GM18507 (cell line): ENCODE measurements at regions not wholly inside any gene's neighbourhood (a gene's known extent, or its start where the extent isn't known, plus 50 kb on each side); places are given as distances from the start of the nearest gene placed in this dataset.
"Not testable (repeated sequence)": the region's sequence is repeated elsewhere in the genome, so short reads cannot be mapped to it uniquely, and the experiment has no call there.

Experiments used
- DNase-seq: peaks from one replicate; pipeline ENCODE4 v3.0.0; 2011; ENCODE audit warnings: low read depth; ENCODE audit not compliant: insufficient read length; ENCODE audit errors: extremely low spot score
- FAIRE-seq: peaks from 2 replicates; lab custom pipeline; 2011; peaks lifted over from hg19 to GRCh38; lab: Jason Lieb, UNC

GRCh38 chr12:114508529-114509129 lies 102.7 kb upstream of the TBX5 start:
- DNase-seq (peak; percentile 17), FAIRE-seq (peak; percentile 51)

- DNase-seq (no peak), FAIRE-seq (no peak)
These were observed 100.7 kb upstream of the TBX5 start for GRCh38 chr12:114506651-114507050.

GRCh38 chr12:114504311-114504710 lies 98.4 kb upstream of the TBX5 start:
- no peak for FAIRE-seq
- DNase-seq: no peak

GRCh38 chr12:114501474-114501807 lies 95.5 kb upstream of the TBX5 start:
- DNase-seq: no peak
- no peak for FAIRE-seq

GRCh38 chr12:114500775-114501473 lies 95.0 kb upstream of the TBX5 start:
- DNase-seq (no peak), FAIRE-seq (no peak)

- no peak for FAIRE-seq
- DNase-seq: no peak
These were observed 94.2 kb upstream of the TBX5 start for GRCh38 chr12:114500131-114500530.

GRCh38 chr12:114499338-114499737 lies 93.4 kb upstream of the TBX5 start:
- FAIRE-seq (no peak), DNase-seq (no peak)

GRCh38 chr12:114491916-114492315 lies 86.0 kb upstream of the TBX5 start:
- DNase-seq: no peak
- no peak for FAIRE-seq

GRCh38 chr12:114484822-114485459 lies 79.0 kb upstream of the TBX5 start:
- not testable (repeated sequence) for FAIRE-seq, DNase-seq

- DNase-seq (no peak), FAIRE-seq (no peak)
These were observed 78.1 kb upstream of the TBX5 start for GRCh38 chr12:114483996-114484395.

- DNase-seq: no peak
These were observed 75.2 kb upstream of the TBX5 start for GRCh38 chr12:114481200-114481535.

GRCh38 chr12:114480337-114481199 lies 74.6 kb upstream of the TBX5 start:
- FAIRE-seq (no peak), DNase-seq (no peak)

More at GRCh38 chr12:114481200-114481535, 75.2 kb upstream of the TBX5 start:
- FAIRE-seq: no peak

- DNase-seq (no peak), FAIRE-seq (no peak)
These were observed 73.9 kb upstream of the TBX5 start for GRCh38 chr12:114479831-114480230.

- DNase-seq: no peak
- FAIRE-seq: no peak
These were observed 72.9 kb upstream of the TBX5 start for GRCh38 chr12:114478865-114479264.

GRCh38 chr12:114477989-114478395 lies 72.0 kb upstream of the TBX5 start:
- FAIRE-seq: no peak

GRCh38 chr12:114476159-114476558 lies 70.2 kb upstream of the TBX5 start:
- DNase-seq (no peak), FAIRE-seq (no peak)

More at GRCh38 chr12:114477989-114478395, 72.0 kb upstream of the TBX5 start:
- no peak for DNase-seq

GRCh38 chr12:114473717-114474116 lies 67.8 kb upstream of the TBX5 start:
- FAIRE-seq (no peak), DNase-seq (no peak)

GRCh38 chr12:114473018-114473417 lies 67.1 kb upstream of the TBX5 start:
- FAIRE-seq: no peak
- no peak for DNase-seq

GRCh38 chr12:114457620-114458019 lies 51.7 kb upstream of the TBX5 start:
- FAIRE-seq: no peak
- no peak for DNase-seq
